Superior temporal gyrus (tissue), 1 donor: ENCODE measurements at regions not wholly inside any gene's neighbourhood (a gene's known extent, or its start where the extent isn't known, plus 50 kb on each side); places are given as distances from the start of the nearest gene placed in this dataset.
A peak's percentile ranks its signal among the peaks of the same experiment; 100 is the strongest.
"Not testable (repeated sequence)": the region's sequence is repeated elsewhere in the genome, so short reads cannot be mapped to it uniquely, and the experiment has no call there.

ENCODE experiments used
- DNase-seq: peaks from one replicate; pipeline ENCODE4 v3.0.0-alpha.2; 2016; ENCODE audit errors: extremely low spot score

GRCh38 chr4:71081192-71081591 is 87.7 kb downstream of the DCK start:
- no peak for DNase-seq

DNA sequence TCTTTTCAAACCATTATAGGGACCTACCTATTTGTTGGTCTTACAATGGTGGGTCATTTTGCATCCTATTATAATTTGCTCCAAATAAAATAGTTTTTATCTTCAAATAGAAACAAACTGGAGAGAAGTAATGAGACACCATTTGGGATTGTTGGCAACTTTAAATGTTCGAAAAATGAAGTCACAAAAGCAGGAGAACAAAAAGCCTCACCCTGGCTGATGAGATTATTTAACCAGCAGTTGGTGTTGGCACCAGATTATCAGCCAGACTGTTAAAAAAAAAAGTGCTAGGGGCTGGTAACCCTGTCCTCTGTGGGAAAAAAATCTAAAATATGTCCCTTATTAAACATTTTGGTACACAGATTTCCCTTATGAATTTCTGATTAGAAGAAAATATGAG is 100.3 kb downstream of the DCK start:
- DNase-seq, result no peak

DNA sequence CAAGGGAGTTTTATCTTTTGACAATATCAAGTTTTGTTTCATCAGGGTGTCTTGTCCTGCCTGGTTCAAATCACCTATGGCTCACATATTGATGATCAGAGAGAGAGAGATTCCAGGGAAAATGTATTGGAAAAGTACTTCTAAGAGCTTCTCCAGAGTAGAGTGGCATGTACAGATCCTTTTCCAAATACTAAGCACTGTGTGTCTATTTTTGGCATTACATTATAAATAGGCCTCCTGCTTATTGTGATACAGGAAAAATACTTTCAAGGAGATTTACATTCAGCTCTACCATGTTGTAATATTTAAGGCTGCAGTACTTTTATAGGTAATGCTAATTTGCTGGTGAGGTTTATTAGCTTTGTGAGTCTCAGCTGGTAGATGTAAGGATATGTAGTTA is 100.8 kb downstream of the DCK start:
- no peak for DNase-seq

- DNase-seq, result no peak
These were observed 101.7 kb downstream of the DCK start for GRCh38 chr4:71095141-71095540.

DNA sequence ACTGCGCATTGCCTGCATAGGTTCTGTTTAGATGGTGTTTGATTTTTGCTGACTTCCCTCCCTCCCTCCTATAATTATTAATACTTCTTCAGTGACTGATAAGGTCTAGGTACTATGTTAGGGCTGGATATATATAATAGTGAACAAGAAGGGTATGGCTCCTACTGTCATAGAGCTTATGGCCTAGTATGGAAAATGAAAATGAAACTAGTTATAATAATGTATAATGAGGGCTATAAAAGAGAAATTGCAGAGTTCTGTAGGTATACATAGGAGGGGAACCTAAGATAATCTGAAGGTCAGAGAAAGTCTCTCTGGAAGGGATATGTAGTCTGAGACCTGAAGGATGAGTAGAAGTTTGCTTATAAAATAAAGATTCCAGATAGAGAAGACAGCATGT is 102.1 kb downstream of the DCK start:
- no peak for DNase-seq

GRCh38 chr4:71107726-71108125 is 114.3 kb downstream of the DCK start:
- no peak for DNase-seq

DNA sequence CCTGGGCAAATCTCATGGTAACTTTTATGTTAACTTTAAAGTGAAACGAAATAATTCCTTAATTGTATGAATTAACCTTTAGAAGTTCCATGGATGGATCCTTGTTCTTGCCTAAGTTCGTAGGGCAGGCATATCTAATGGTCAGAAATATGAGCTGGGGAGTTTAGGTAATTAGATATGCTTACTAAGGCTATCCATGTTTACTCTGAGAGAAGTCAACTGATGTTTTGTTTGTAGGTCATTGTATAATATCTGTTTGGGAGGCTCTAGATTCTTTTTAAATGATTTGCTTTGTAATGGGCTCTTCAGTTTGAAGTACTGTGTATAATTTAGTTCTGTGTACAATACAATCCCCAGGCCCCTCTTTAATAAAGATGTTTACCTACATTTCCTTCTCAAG is 117.0 kb downstream of the DCK start:
- no peak for DNase-seq

GRCh38 chr4:71111133-71111532 is 117.7 kb downstream of the DCK start:
- not testable (repeated sequence) for DNase-seq

DNA sequence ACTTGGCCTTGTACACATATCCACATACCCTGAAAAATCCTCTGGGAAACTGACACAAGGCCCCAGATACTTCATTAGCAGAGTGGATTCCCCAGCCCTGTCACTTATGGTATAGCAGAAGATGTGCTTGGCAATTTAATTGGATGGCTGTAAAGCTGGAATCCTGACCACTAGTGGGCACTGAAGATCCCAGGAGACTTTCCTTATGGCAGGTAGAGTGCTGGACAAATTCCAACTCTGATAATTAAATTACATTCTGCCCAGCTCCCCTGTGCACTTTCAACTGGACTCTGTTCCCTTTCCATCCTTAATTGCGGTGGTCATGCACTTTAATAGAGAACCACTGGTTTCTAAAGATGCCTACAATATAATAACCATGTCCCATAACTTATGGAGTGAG is 119.8 kb downstream of the DCK start:
- DNase-seq, result no peak

- DNase-seq, result no peak
These were observed 127.5 kb downstream of the DCK start for GRCh38 chr4:71120831-71121524.

- no peak for DNase-seq
These were observed 130.5 kb downstream of the DCK start for GRCh38 chr4:71123951-71124350.

GRCh38 chr4:71125137-71125536 is 131.7 kb downstream of the DCK start:
- DNase-seq, result no peak

GRCh38 chr4:71126719-71127118 is 133.3 kb downstream of the DCK start:
- no peak for DNase-seq

DNA sequence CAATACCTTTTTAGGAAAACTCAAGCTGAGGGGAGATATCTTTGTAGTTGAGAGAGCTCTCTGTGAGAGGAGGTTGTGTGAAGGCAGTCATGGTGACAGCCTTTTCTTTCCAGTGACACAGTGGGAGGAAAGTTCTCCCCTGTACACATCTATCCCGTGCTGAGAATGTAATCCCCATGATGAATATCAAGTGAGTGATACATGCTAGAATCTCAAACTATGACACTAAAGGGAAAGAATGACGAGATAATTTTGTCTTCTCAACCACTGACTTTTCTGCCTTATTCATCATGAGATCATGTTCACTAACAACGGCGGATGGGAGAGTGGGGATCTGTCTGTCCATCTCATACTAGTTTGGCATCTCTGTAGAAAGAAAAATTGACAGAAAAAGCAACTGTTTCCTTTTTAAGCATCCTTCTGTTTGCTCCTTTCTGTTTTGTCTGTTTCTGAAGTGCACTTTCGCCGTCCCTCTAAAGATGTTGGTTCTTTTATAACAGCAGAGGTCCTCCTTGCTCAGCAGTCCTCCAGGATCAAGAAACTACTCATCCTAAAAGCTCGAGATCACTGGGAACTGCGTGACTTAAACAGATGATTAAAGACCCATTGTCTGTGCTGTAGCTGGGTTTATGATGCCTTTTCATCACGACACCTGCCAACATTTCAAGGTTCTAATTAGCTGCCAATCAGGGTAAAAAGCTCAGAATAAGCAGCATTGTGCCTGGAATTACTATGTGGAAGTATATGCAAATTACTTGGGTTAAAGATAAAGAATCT is 137.6 kb downstream of the DCK start:
- DNase-seq, result peak; percentile 58

GRCh38 chr4:71132486-71132885 is 139.0 kb downstream of the DCK start:
- DNase-seq, result no peak

DNA sequence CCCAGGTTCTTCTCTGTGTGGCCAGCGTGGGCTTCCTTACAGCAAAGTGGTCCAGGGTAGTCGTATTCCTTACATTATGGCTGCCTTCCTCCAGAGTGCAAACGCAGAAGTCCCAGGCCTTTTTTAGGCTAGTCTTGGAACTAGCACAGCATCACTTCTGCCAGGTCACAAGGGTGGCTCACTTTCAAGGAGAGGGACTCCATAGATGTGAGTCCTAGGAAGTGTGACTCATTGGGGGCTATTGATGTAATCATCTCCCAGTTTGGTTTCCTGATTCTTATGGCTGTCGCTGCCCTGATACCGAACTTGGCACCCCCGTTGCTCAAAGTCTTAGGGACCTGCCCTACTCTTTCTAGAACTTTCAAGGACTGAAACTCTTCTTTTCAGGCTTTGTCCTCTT is 140.0 kb downstream of the DCK start:
- no peak for DNase-seq

DNA sequence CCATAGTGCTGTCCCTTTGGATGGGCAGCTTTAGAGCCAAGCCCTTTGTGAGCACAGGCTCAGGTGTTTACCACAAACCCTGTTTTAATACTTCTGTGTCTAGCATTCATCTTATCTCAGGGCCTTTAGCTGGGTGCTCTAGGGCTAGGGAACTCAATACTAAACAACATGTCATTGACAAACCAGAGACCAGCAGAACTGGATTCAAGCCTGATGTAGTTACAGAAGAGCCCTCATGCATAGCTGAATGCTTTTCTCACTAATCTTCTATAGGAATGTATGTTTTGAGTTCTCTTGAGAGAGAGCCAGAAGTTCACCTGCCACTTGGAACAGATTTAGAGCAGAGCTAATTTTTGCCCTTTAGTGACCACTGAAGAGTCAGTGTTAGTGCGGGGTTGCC is 142.6 kb downstream of the DCK start:
- no peak for DNase-seq

DNA sequence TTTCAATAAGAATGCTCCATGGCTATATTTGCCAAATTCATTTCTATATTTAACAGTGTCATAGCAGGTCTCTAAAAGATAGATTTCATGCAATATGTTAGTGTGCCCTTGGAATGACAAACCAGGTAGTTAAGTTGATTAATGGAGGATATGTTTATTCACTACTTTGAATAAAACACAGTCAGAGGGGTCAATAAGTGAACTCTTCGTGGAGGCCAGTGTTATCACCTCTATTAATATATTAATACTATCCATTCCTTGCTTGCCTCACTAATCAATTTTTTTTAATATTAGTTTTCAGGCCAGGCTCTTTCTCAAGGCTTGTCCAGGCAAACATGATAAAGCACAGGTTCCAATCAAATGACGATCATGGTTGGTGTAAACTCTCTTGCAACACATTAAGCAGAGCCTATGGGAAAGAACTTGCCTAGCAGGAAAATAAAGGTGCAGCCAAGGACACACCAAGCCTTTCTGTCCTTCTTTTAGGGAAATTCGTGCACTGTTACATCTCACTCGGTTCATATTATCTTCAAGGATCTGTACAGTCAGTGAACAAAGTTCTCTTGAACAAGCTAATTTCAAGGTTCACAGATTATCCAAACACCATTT is 144.7 kb downstream of the DCK start:
- DNase-seq, result no peak

DNA sequence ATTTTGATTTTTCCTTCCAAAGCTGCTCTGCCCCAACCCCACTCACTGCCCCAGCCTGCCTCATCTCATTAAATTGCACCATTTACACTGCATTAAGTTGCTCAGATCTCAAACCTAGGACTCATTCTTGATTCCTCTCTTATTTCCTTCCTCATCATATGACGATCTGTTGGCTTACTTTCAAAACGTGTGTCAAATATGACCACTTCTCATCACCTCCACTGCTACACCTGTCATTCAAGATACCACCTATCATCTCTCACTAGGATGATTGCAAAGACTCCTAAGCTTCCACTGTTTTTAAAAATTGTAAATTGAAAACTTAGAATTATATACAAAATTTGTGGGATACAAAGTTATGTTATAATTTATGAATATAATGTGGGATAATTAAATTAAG is 147.1 kb downstream of the DCK start:
- no peak for DNase-seq

- no peak for DNase-seq
These were observed 147.7 kb downstream of the DCK start for GRCh38 chr4:71141125-71141524.

- no peak for DNase-seq
These were observed 153.8 kb downstream of the DCK start for GRCh38 chr4:71147261-71147660.

DNA sequence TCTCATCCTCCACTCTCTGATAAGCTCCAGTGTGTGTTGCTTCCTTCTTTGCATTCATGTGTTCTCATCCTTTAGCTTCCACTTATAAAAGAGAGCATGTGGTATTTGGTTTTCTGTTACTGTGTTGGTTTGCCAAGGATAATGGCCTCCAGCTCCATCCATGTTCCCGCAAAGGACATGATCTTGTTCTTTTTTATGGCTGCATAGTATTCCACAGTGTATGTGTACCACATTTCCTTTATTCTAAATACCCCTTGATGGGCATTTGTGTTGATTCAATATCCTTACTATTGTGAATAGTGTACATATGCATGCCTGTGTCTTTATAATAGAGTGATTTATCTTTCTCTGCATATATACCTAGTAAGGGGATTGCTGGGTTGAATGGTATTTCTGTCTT is 155.1 kb downstream of the DCK start:
- DNase-seq, result no peak

GRCh38 chr4:71151054-71151453 is 157.6 kb downstream of the DCK start:
- no peak for DNase-seq
